ENCODE measurements at regions not wholly inside any gene's neighbourhood (a gene's known extent, or its start where the extent isn't known, plus 50 kb on each side); places are given as distances from the start of the nearest gene placed in this dataset.

DNA sequence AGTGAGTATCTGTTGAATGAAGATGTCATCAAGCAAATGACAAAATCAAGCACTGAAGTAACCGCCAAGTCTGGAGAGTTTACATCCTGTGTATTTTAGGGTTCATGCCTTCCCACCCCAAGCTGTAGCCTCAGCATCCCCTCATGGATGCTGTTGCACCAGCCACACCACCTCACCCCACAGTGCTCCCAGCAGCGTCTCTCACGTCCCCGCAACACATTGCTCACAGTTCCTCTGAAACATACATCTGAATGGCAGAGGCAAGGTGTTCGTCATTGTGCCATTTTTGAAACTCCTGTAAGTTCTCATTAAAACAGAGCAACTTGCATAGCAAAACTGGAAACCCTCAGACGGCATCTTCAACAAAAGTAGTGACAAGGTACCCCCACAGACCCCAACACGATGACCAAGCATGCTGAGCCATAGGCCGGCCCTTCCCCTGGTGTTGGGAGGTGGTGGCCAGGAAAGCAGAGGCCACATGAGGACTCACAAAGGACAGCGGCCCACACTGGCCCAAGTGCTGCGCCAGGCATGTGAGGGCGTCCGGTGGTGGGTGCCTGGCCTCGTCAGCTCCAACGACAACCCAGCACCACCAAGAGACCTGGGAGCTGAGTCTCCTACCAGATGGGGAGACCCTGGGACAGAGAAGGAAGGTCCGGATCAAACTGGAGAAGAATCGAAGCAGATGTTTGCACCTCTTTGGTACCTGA, 456.5 kb downstream of the EIPR1 start:
- TF ChIP-seq, protein P1, sequence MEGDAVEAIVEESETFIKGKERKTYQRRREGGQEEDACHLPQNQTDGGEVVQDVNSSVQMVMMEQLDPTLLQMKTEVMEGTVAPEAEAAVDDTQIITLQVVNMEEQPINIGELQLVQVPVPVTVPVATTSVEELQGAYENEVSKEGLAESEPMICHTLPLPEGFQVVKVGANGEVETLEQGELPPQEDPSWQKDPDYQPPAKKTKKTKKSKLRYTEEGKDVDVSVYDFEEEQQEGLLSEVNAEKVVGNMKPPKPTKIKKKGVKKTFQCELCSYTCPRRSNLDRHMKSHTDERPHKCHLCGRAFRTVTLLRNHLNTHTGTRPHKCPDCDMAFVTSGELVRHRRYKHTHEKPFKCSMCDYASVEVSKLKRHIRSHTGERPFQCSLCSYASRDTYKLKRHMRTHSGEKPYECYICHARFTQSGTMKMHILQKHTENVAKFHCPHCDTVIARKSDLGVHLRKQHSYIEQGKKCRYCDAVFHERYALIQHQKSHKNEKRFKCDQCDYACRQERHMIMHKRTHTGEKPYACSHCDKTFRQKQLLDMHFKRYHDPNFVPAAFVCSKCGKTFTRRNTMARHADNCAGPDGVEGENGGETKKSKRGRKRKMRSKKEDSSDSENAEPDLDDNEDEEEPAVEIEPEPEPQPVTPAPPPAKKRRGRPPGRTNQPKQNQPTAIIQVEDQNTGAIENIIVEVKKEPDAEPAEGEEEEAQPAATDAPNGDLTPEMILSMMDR (IDR thresholded peaks at IDR 0.05) = no peak
- TF ChIP-seq TEAD4 (IDR thresholded peaks at IDR 0.05; ENCODE audit: borderline replicate concordance, insufficient read depth) (no peak), EP300 (IDR thresholded peaks at IDR 0.05; ENCODE audit: borderline replicate concordance in 1 of 2, low read depth in 1 of 2, low read length in 1 of 2) (no peak), RCOR1 (IDR thresholded peaks at IDR 0.05; ENCODE audit: low read length) (no peak), RXRA (IDR thresholded peaks at IDR 0.05; ENCODE audit: borderline replicate concordance, low read depth) (no peak), POLR2AphosphoS5 (IDR thresholded peaks at IDR 0.05; ENCODE audit: low read depth, low read length) (no peak), JUND (IDR thresholded peaks at IDR 0.05) (no peak), ELF1 (IDR thresholded peaks at IDR 0.05) (no peak), NFIC (IDR thresholded peaks at IDR 0.05; ENCODE audit: borderline replicate concordance) (no peak), TAF1 (IDR thresholded peaks at IDR 0.05; ENCODE audit: borderline replicate concordance, low read depth, low read length) (no peak)
- TF ChIP-seq, protein P2, sequence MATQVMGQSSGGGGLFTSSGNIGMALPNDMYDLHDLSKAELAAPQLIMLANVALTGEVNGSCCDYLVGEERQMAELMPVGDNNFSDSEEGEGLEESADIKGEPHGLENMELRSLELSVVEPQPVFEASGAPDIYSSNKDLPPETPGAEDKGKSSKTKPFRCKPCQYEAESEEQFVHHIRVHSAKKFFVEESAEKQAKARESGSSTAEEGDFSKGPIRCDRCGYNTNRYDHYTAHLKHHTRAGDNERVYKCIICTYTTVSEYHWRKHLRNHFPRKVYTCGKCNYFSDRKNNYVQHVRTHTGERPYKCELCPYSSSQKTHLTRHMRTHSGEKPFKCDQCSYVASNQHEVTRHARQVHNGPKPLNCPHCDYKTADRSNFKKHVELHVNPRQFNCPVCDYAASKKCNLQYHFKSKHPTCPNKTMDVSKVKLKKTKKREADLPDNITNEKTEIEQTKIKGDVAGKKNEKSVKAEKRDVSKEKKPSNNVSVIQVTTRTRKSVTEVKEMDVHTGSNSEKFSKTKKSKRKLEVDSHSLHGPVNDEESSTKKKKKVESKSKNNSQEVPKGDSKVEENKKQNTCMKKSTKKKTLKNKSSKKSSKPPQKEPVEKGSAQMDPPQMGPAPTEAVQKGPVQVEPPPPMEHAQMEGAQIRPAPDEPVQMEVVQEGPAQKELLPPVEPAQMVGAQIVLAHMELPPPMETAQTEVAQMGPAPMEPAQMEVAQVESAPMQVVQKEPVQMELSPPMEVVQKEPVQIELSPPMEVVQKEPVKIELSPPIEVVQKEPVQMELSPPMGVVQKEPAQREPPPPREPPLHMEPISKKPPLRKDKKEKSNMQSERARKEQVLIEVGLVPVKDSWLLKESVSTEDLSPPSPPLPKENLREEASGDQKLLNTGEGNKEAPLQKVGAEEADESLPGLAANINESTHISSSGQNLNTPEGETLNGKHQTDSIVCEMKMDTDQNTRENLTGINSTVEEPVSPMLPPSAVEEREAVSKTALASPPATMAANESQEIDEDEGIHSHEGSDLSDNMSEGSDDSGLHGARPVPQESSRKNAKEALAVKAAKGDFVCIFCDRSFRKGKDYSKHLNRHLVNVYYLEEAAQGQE (IDR thresholded peaks at IDR 0.05; ENCODE audit: low read depth, low read length) = no peak
- TF ChIP-seq, protein P3, sequence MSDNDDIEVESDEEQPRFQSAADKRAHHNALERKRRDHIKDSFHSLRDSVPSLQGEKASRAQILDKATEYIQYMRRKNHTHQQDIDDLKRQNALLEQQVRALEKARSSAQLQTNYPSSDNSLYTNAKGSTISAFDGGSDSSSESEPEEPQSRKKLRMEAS (IDR thresholded peaks at IDR 0.05; ENCODE audit: low read depth) = no peak
- TF ChIP-seq, protein P4, sequence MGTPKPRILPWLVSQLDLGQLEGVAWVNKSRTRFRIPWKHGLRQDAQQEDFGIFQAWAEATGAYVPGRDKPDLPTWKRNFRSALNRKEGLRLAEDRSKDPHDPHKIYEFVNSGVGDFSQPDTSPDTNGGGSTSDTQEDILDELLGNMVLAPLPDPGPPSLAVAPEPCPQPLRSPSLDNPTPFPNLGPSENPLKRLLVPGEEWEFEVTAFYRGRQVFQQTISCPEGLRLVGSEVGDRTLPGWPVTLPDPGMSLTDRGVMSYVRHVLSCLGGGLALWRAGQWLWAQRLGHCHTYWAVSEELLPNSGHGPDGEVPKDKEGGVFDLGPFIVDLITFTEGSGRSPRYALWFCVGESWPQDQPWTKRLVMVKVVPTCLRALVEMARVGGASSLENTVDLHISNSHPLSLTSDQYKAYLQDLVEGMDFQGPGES (IDR thresholded peaks at IDR 0.05; ENCODE audit: low read depth, low read length) = no peak
